ENCODE measurements at regions not wholly inside any gene's neighbourhood (a gene's known extent, or its start where the extent isn't known, plus 50 kb on each side); places are given as distances from the start of the nearest gene placed in this dataset.

- no peak for DNase-seq
These were observed 156.6 kb upstream of the LHCGR start for GRCh38 chr2:48912110-48912509.

GRCh38 chr2:48910961-48911360 is 155.4 kb upstream of the LHCGR start:
- DNase-seq = no peak

GRCh38 chr2:48906633-48907032 is 151.1 kb upstream of the LHCGR start:
- no peak for DNase-seq

GRCh38 chr2:48905696-48906095 is 150.2 kb upstream of the LHCGR start:
- no peak for DNase-seq

GRCh38 chr2:48902521-48902920 is 147.0 kb upstream of the LHCGR start:
- DNase-seq = no peak

- DNase-seq = no peak
These were observed 145.9 kb upstream of the LHCGR start for GRCh38 chr2:48901416-48901815.

GRCh38 chr2:48901015-48901343 is 145.5 kb upstream of the LHCGR start:
- DNase-seq = no peak

- DNase-seq = no peak
These were observed 144.9 kb upstream of the LHCGR start for GRCh38 chr2:48900321-48901014.

- no peak for DNase-seq
These were observed 141.3 kb upstream of the LHCGR start for GRCh38 chr2:48896870-48897269.

GRCh38 chr2:48890454-48891131 is 135.1 kb upstream of the LHCGR start:
- no peak for DNase-seq

- no peak for DNase-seq
These were observed 132.5 kb upstream of the LHCGR start for GRCh38 chr2:48888066-48888465.

GRCh38 chr2:48886919-48887318 is 131.4 kb upstream of the LHCGR start:
- no peak for DNase-seq

- DNase-seq = no peak
These were observed 130.3 kb upstream of the LHCGR start for GRCh38 chr2:48885841-48886240.

GRCh38 chr2:48883661-48884060 is 128.1 kb upstream of the LHCGR start:
- no peak for DNase-seq

GRCh38 chr2:48874282-48874681 is 118.8 kb upstream of the LHCGR start:
- DNase-seq = no peak

- DNase-seq = no peak
These were observed 118.1 kb upstream of the LHCGR start for GRCh38 chr2:48873666-48874065.

- no peak for DNase-seq
These were observed 115.4 kb upstream of the LHCGR start for GRCh38 chr2:48870942-48871341.

- peak; percentile 8 for DNase-seq
These were observed 115.0 kb upstream of the LHCGR start for GRCh38 chr2:48870503-48870902.

- no peak for DNase-seq
These were observed 110.2 kb upstream of the LHCGR start for GRCh38 chr2:48865704-48866103.

GRCh38 chr2:48860380-48860779 is 104.9 kb upstream of the LHCGR start:
- DNase-seq = no peak

GRCh38 chr2:48856657-48857056 is 101.1 kb upstream of the LHCGR start:
- DNase-seq = no peak

- no peak for DNase-seq
These were observed 100.6 kb upstream of the LHCGR start for GRCh38 chr2:48856144-48856543.

GRCh38 chr2:48855142-48855541 is 99.6 kb upstream of the LHCGR start:
- no peak for DNase-seq

GRCh38 chr2:48854681-48855080 is 99.2 kb upstream of the LHCGR start:
- no peak for DNase-seq

- no peak for DNase-seq
These were observed 97.4 kb upstream of the LHCGR start for GRCh38 chr2:48852938-48853337.
